Chondrocyte (in vitro differentiated cells): ENCODE measurements at regions not wholly inside any gene's neighbourhood (a gene's known extent, or its start where the extent isn't known, plus 50 kb on each side); places are given as distances from the start of the nearest gene placed in this dataset.

ENCODE experiments used
- DNase-seq: peaks from one replicate; pipeline ENCODE4 v3.0.0; 2021; ENCODE audit warnings: mixed read lengths, low spot score
- H3K27ac Mint-ChIP-seq: one replicate; pipeline ENCODE4 v1.8.0; 2021; ENCODE audit warnings: mild to moderate bottlenecking, moderate library complexity, mixed read lengths; ENCODE audit not compliant: unreplicated experiment
- H3K27me3 Mint-ChIP-seq: 2 replicates; pipeline ENCODE4 v1.8.0; 2021; ENCODE audit warnings: low read depth, mixed read lengths
- H3K36me3 Mint-ChIP-seq: 2 replicates; pipeline ENCODE4 v1.8.0; 2021; ENCODE audit warnings: low read depth, mixed read lengths
- H3K4me1 Mint-ChIP-seq: 2 replicates; pipeline ENCODE4 v1.8.0; 2021; ENCODE audit warnings: low read depth, mild to moderate bottlenecking, mixed read lengths
- H3K4me3 Mint-ChIP-seq: one replicate; pipeline ENCODE4 v1.8.0; 2021; ENCODE audit warnings: mild to moderate bottlenecking, moderate library complexity, mixed read lengths; ENCODE audit not compliant: unreplicated experiment
- H3K9me3 Mint-ChIP-seq: 2 replicates; pipeline ENCODE4 v1.8.0; 2021; ENCODE audit warnings: low read depth, mixed read lengths
- CTCF ChIP-seq: fragments of 200-600 bp; sonication (generic); IDR thresholded peaks from 2 replicates; pipeline ENCODE4 v1.5.0; 2021; ENCODE audit warnings: antibody characterized with exemption, mild to moderate bottlenecking, moderate library complexity

- Mint-ChIP-seq H3K4me3 (no peak overlapping the region), H3K27ac (no peak overlapping the region), H3K27me3 (no peaks in the 10 kb centered on the region), H3K4me1 (no peaks in the 10 kb centered on the region), H3K9me3 (peaks cover 8% of the 10 kb centered on the region), H3K36me3 (no peaks in the 10 kb centered on the region)
- no peak for DNase-seq
- no peak for TF ChIP-seq CTCF
These were observed 1705.3 kb downstream of the NCAM2 start for GRCh38 chr21:22703521-22703920.

- Mint-ChIP-seq H3K27ac (no peak overlapping the region), H3K36me3 (no peaks in the 10 kb centered on the region), H3K4me3 (no peak overlapping the region), H3K4me1 (no peaks in the 10 kb centered on the region), H3K9me3 (peaks cover 28% of the 10 kb centered on the region), H3K27me3 (no peaks in the 10 kb centered on the region)
- no peak for DNase-seq
- no peak for TF ChIP-seq CTCF
These were observed 1712.5 kb downstream of the NCAM2 start for GRCh38 chr21:22710721-22711120.

GRCh38 chr21:22711636-22712035 is 1713.4 kb downstream of the NCAM2 start:
- H3K4me1 Mint-ChIP-seq = no peaks in the 10 kb centered on the region
- no peak overlapping the region for H3K27ac Mint-ChIP-seq
- no peak overlapping the region for H3K4me3 Mint-ChIP-seq
- H3K27me3 Mint-ChIP-seq = no peaks in the 10 kb centered on the region
- no peaks in the 10 kb centered on the region for H3K36me3 Mint-ChIP-seq
- H3K9me3 Mint-ChIP-seq = peaks cover 34% of the 10 kb centered on the region
- DNase-seq = no peak
- TF ChIP-seq CTCF = no peak

- H3K36me3 Mint-ChIP-seq = no peaks in the 10 kb centered on the region
- TF ChIP-seq CTCF = no peak
- no peaks in the 10 kb centered on the region for H3K4me1 Mint-ChIP-seq
- no peak overlapping the region for H3K27ac Mint-ChIP-seq
- no peak overlapping the region for H3K4me3 Mint-ChIP-seq
- peaks cover 36% of the 10 kb centered on the region for H3K9me3 Mint-ChIP-seq
- DNase-seq = no peak
- H3K27me3 Mint-ChIP-seq = no peaks in the 10 kb centered on the region
These were observed 1727.2 kb downstream of the NCAM2 start for GRCh38 chr21:22725436-22725835.

GRCh38 chr21:22728091-22728490 is 1729.9 kb downstream of the NCAM2 start:
- Mint-ChIP-seq H3K4me1 (no peaks in the 10 kb centered on the region), H3K9me3 (peaks cover 45% of the 10 kb centered on the region), H3K36me3 (no peaks in the 10 kb centered on the region), H3K4me3 (no peak overlapping the region), H3K27ac (no peak overlapping the region), H3K27me3 (no peaks in the 10 kb centered on the region)
- TF ChIP-seq CTCF = no peak
- DNase-seq = no peak
